Common myeloid progenitor, CD34-positive (primary cell): ENCODE measurements at regions not wholly inside any gene's neighbourhood (a gene's known extent, or its start where the extent isn't known, plus 50 kb on each side); places are given as distances from the start of the nearest gene placed in this dataset.
"Not testable (repeated sequence)": the region's sequence is repeated elsewhere in the genome, so short reads cannot be mapped to it uniquely, and the experiment has no call there.

ENCODE experiments used
- CTCF ChIA-PET: fragments of 350-600 bp; sonication (Branson Sonifier 250); formaldehyde crosslinking; loops from one replicate; lab custom pipeline; 2021; ENCODE audit warnings: antibody characterized with exemption; lab: Charles Lee
- POLR2A ChIA-PET: fragments of 350-600 bp; sonication (Branson Sonifier 250); formaldehyde crosslinking; loops from one replicate; lab custom pipeline; 2021; ENCODE audit warnings: antibody characterized with exemption; lab: Charles Lee
- DNase-seq, 3 donors: peaks; one replicate each; pipeline versions ENCODE4 v3.0.0 to v3.0.0-alpha.2; 2013
- H3K27ac ChIP-seq, 2 experiments: 1 replicate in 1 of 2; 2 replicates in 1 of 2; pipeline ENCODE4 v1.7.0; 2013; ENCODE audit warnings: inconsistent platforms in 2 of 2, low read length in 2 of 2, mild to moderate bottlenecking in 2 of 2, low read depth in 1 of 2, moderate library complexity in 1 of 2; ENCODE audit not compliant: severe bottlenecking in 2 of 2, insufficient read depth in 1 of 2, poor library complexity in 1 of 2
- H3K27me3 ChIP-seq, 5 experiments: replicated peaks in 2 of 5; 1 replicate in 3 of 5; 2 replicates in 2 of 5; pipeline versions ENCODE4 v1.6.1 to v1.7.0; 2013; ENCODE audit warnings: low read length in 4 of 5, mild to moderate bottlenecking in 2 of 5, moderate library complexity in 2 of 5, inconsistent platforms in 1 of 5; ENCODE audit not compliant: insufficient read depth in 5 of 5, control insufficient read depth in 4 of 5
- H3K36me3 ChIP-seq, 4 experiments: 1 replicate in 2 of 4; 2 replicates in 2 of 4; pipeline versions ENCODE4 v1.6.1 to v1.7.0; 2013; ENCODE audit warnings: low read length in 3 of 4, control low read depth in 1 of 4, mild to moderate bottlenecking in 1 of 4; ENCODE audit not compliant: control insufficient read depth in 4 of 4, insufficient read depth in 4 of 4
- H3K4me1 ChIP-seq, 4 experiments: 1 replicate in 3 of 4; 2 replicates in 1 of 4; pipeline versions ENCODE4 v1.6.1 to v1.7.1; 2013; ENCODE audit warnings: low read length in 3 of 4, mild to moderate bottlenecking in 3 of 4, control low read depth in 1 of 4, inconsistent platforms in 1 of 4, moderate library complexity in 1 of 4; ENCODE audit not compliant: control insufficient read depth in 4 of 4, insufficient read depth in 4 of 4; ENCODE audit errors: control extremely low read depth in 1 of 4
- H3K4me3 ChIP-seq, 7 experiments: 1 replicate in 4 of 7; 2 replicates in 3 of 7; pipeline versions ENCODE4 v1.5.1 to v1.7.0; 2013; ENCODE audit warnings: mild to moderate bottlenecking in 7 of 7, low read length in 6 of 7, moderate library complexity in 6 of 7, inconsistent platforms in 2 of 7, low read depth in 2 of 7, control low read depth in 1 of 7; ENCODE audit not compliant: insufficient read depth in 4 of 7, control insufficient read depth in 1 of 7; ENCODE audit errors: extremely low read depth in 1 of 7
- H3K9me3 ChIP-seq, 5 experiments: 1 replicate in 4 of 5; 2 replicates in 1 of 5; pipeline versions ENCODE4 v1.6.1 to v1.7.1; 2013; ENCODE audit warnings: low read length in 4 of 5, mild to moderate bottlenecking in 2 of 5, inconsistent platforms in 1 of 5, low read depth in 1 of 5, moderate library complexity in 1 of 5; ENCODE audit not compliant: control insufficient read depth in 4 of 5, insufficient read depth in 2 of 5; ENCODE audit errors: control extremely low read depth in 1 of 5
- WGBS: methylation state at CpG from one replicate; pipeline ENCODE4 v1.1.5; 2013; ENCODE audit not compliant: insufficient coverage; 5-methylcytosine and 5-hydroxymethylcytosine counted together

DNA sequence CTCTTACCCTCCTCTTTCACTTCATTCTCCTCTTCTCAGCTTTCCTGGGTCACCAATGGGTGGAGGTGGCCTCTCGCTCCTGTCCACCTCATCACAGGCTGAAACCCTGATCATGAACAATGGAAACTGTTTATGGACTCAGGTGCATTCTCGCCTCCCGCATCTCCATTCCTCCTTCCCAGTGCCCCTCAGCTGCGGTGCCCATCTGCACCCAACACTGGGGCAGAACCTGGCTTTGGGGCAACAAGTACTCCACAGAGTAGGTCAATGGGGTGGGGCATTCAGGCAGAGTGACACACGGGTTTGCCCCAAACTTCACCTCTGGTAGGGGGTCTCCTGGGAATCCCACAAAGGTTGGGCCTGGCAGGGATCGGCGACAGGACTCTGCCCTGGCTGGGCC, 199.5 kb downstream of the RTP5 start:
- Histone ChIP-seq H3K4me1 (no peaks in the 10 kb centered on the region), H3K9me3 (no peaks in the 10 kb centered on the region), H3K4me3 (no peak overlapping the region), H3K27me3 (peaks cover 0 to 13% (median 3%) of the 10 kb centered on the region in 5 experiments), H3K36me3 (no peaks in the 10 kb centered on the region), H3K27ac (no peak overlapping the region)
- WGBS = 100% methylated on average over 1 of the region's 7 CpGs
- ChIA-PET CTCF (no interaction called here), POLR2A (no interaction called here)
- DNase-seq = no peak

DNA sequence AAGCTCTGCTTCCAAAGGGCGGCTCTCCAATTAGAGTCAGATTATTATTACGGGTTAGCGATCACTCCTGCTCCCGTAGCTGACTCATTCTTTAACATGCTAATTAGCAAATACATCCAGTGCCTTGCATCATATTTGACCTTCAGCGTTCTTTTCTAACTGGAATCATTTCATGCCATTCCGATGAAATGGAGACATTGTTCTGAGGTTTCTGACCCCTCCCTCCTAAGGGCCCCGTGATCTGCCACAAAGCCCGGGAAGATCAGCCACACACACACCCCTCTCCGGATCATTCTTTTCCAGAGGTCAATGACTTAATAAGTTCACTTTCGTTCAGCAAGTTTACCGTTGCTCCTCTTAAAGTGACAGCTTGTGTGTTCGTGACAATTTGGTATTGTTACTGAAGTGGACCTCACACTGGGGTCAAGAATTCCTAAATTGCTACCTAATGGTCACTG, 200.4 kb downstream of the RTP5 start:
- H3K4me1 ChIP-seq, POLR2A ChIA-PET, DNase-seq, H3K27ac ChIP-seq, H3K9me3 ChIP-seq, H3K36me3 ChIP-seq, H3K4me3 ChIP-seq, CTCF ChIA-PET: not testable (repeated sequence)
- H3K27me3 ChIP-seq = peaks cover 0 to 13% (median 3%) of the 10 kb centered on the region in 5 experiments
- 50% methylated on average over 2 of the region's 12 CpGs for WGBS

DNA sequence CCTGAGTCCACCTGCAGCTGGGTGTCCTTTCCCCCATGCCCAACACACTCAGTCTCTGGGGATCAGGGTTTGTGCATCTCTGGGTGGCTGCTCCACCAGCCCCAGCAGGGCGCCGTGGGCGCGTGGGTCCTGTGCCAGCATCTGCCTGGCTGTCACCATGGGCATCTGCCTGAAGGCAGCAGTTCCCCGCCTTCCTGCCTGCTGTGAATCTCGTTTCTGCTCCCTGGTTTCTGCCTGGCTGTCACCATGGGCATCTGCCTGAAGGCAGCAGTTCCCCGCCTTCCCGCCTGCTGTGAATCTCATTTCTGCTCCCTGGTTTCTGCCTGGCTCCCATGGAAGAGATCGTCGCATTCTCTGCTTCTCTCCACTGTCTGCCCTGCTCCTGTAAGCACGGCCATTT, 201.2 kb downstream of the RTP5 start:
- 82% methylated on average over 7 of the region's 11 CpGs for WGBS
- POLR2A ChIA-PET, H3K4me3 ChIP-seq, H3K4me1 ChIP-seq, DNase-seq, CTCF ChIA-PET, H3K36me3 ChIP-seq, H3K9me3 ChIP-seq, H3K27ac ChIP-seq: not testable (repeated sequence)
- peaks cover 0 to 11% (median 2%) of the 10 kb centered on the region in 5 experiments for H3K27me3 ChIP-seq

- 98% methylated on average over 4 of the region's 7 CpGs for WGBS
- H3K27me3 ChIP-seq = peaks cover 0 to 11% (median 2%) of the 10 kb centered on the region in 5 experiments
- H3K27ac ChIP-seq, DNase-seq, H3K36me3 ChIP-seq, H3K9me3 ChIP-seq, H3K4me1 ChIP-seq, CTCF ChIA-PET, POLR2A ChIA-PET, H3K4me3 ChIP-seq: not testable (repeated sequence)
Observed at GRCh38 chr2:242071377-242071776, 201.8 kb downstream of the RTP5 start.

GRCh38 chr2:242071936-242072335, 202.4 kb downstream of the RTP5 start:
- POLR2A ChIA-PET, H3K4me1 ChIP-seq, H3K27me3 ChIP-seq, H3K4me3 ChIP-seq, H3K27ac ChIP-seq, H3K9me3 ChIP-seq, DNase-seq, H3K36me3 ChIP-seq, CTCF ChIA-PET: not testable (repeated sequence)
- 93% methylated on average over 2 of the region's 11 CpGs for WGBS

- ChIA-PET CTCF (no interaction called here), POLR2A (no interaction called here)
- WGBS = no CpG with 5 or more reads among the region's 2 CpGs
- no peaks in the 10 kb centered on the region for H3K4me1 ChIP-seq
- H3K9me3 ChIP-seq = no peaks in the 10 kb centered on the region
- H3K27me3 ChIP-seq = peaks cover 0 to 6% (median 0%) of the 10 kb centered on the region in 5 experiments
- H3K36me3 ChIP-seq = no peaks in the 10 kb centered on the region
- no peak for DNase-seq
- no peak overlapping the region for H3K27ac ChIP-seq
- no peak overlapping the region for H3K4me3 ChIP-seq
Observed at GRCh38 chr2:242075168-242075567, 205.6 kb downstream of the RTP5 start.

DNA sequence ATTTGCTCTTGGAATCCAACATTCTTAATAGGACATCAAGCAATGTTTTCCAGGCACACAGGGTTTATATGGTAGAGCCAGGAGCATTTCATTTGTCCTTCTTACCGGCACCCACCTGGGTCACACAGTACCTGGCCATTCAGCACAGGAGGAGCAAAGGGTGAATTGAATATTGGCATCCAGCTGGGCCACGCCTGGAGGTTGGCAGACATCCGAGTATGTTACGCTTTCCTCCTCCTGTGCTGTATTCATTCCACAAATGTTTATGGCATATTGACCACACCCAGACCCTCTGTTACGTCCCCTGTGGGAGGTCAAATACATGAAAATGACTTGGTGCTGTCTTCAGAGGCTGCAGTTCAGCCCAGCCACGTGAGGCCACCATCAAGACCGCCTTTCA, 206.2 kb downstream of the RTP5 start:
- no peaks in the 10 kb centered on the region for H3K9me3 ChIP-seq
- ChIA-PET CTCF (no interaction called here), POLR2A (no interaction called here)
- no peak overlapping the region for H3K27ac ChIP-seq
- no peak for DNase-seq
- H3K27me3 ChIP-seq = peaks cover 0 to 6% (median 0%) of the 10 kb centered on the region in 5 experiments
- WGBS = no CpG with 5 or more reads among the region's 7 CpGs
- H3K4me3 ChIP-seq = no peak overlapping the region
- no peaks in the 10 kb centered on the region for H3K36me3 ChIP-seq
- H3K4me1 ChIP-seq = no peaks in the 10 kb centered on the region
